NCI-H2196 (cell line): ENCODE measurements at regions not wholly inside any gene's neighbourhood (a gene's known extent, or its start where the extent isn't known, plus 50 kb on each side); places are given as distances from the start of the nearest gene placed in this dataset.

ENCODE experiments used
- DNase-seq: peaks from one replicate; lab custom pipeline; 2025; ENCODE audit not compliant: unreplicated experiment; lab: John Stamatoyannopoulos, UW

DNA sequence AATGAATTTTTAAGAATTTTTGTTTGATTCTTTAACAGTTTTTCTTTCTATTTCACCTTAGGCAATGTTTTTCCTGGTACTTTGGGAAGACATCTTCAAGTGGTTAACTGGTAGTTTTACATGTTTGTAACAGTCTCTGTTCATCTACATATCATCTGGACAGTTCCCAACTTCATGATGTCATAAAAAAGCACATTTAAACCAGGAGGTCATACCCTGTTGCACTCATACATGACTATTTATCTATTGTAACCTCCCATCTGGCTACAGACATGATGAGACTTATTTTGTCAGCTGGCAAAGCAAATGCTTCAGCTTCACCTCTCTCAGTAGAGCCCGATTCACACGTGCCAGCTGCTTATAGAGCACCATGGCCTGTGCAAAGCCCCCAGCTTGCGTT is 99.8 kb upstream of the YPEL5 start:
- no peak for DNase-seq

DNA sequence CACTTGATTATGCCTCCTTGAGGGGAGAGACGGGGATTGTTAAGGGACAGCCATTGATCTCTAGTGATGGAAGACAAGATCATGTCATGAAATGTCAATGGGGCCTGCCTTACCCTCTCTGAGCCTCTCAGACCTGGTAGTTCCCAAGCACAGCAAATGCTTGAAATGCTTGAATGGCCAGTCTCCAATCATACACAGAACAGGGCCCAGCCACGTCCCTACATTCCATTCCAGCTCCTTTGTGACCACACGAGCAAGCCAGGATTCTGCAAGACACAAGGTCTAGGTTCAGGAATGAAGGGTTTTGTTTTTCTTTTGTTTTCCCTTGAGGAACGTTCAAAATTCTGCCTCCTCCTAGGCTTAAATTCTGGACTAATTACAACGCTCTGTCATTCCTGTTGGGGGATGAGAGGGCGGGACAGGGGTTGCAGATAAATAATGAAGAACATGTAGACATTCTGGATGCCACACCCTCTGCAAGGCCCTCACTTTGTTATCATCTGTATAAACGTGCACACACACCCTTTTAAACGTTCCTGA is 98.1 kb upstream of the YPEL5 start:
- DNase-seq: no peak

DNA sequence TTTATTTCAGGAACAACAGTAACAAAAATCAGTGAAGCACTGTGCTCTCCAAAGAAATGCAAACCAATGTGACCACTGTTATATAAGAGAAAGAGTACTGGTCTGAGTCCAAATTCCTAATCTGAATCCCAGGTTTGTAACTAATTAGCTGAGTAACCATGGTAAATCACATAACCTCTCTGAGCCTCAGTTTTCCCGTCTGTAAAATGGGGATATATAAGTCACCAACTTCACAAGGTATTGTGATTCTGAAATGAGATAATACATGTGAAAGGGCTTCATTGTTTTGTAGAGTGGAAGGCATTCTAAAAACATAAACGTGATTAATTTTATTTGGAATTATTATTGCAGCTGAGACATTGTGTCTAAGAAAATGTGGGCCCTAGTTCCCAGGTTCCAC is 91.3 kb upstream of the YPEL5 start:
- no peak for DNase-seq

DNA sequence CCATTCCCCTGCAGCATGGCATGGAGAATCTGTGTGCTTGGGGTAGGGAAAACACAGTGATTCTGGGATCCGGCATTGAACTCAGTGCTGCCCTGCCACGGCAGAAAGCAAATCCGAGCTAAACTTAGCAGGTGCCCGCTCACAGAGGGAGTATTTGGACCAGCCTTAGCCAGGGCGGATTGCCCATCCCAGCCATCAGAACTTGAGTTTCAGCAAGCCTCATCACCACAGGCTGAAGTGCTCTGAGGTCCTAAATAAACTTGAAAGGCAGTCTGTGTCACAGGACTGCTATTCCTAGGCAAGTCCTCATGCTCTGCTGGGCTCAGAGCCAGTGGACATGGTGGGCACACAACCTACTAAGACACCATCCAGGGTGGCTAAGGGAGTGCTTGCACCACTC is 86.2 kb upstream of the YPEL5 start:
- DNase-seq: no peak

DNA sequence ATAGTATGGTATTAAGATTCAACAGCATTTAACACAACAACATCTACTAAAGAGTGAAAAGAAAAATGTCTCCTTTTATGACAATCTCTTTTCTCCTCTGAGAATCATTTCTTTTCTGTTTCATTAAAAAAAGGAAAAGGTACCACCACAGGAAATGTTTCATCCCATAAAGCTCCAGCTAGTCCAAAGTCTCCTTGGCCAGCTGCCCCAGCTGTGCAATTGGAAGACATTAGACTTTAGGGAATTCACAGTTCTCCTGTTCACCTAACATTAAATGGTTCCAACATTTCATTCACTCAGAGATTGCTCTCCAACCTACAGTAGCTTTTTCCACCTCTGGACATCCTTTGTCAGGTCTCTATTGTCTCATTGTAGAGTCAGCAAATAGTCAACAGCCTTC is 78.7 kb upstream of the YPEL5 start:
- DNase-seq: no peak

DNA sequence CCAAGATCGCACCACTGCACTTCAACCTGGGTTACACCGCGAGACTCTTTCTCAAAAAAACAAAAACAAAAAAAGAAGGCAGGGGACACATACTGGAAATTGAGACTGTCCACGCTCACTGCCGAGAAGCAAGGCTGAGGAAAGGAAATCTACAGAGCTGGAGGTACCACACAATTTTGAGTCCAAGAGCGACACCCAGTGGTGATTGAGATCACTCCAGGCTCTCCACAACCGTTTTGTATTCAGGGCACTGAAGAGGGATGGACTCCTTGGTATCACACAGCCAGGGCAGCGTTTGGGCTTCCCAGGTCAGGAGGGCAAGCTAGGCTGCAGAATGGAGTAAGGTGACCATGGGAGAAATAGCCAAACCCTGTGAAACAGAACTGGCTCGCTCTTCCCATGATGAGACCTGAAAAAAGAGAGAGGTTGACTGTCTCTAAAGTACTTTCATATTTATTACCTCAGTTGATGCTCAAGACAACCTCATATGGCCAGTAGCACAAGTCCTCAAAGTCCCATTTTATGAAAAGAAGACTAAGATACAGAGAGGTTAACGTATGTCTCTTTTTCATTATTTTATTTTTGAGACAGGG is 74.5 kb upstream of the YPEL5 start:
- DNase-seq: peak; percentile 64

DNA sequence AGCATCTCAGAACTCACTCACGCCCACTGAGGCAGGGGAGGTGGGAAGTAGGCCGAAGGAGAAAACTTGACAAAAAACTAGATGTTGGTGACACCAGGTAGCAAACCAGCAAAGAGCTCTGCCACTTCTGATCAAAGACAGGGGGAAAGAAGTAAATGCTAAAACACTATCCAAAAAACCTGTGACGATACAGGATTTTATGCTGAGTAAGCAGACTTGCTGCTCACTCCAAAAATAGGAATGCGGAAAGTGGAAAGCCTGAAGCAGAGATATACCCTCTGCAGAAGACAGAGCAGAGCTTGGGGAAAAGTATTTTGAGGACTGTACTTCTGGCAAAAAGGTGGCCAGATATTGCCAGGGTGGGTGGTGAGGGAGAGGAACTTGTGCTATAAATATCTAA is 73.3 kb upstream of the YPEL5 start:
- no peak for DNase-seq

DNA sequence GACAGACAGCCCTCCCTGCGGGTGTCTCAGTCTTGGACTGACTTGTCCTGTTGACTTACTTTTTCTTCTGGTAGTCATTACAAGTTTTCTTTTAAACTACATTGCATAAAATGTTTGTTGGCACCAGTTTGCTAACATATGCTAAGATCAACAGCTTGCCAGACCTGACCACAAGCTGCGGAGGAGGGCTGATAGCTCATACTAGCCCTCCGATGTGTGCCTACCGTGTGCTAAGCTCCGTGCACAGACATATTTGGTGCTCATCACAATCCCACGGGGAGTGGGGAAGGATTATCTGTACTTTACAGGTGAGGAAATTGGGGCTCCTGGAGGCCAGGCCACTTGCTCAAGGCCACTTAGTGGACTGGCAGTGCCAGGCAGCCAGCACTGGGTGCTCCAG is 72.8 kb upstream of the YPEL5 start:
- no peak for DNase-seq

DNA sequence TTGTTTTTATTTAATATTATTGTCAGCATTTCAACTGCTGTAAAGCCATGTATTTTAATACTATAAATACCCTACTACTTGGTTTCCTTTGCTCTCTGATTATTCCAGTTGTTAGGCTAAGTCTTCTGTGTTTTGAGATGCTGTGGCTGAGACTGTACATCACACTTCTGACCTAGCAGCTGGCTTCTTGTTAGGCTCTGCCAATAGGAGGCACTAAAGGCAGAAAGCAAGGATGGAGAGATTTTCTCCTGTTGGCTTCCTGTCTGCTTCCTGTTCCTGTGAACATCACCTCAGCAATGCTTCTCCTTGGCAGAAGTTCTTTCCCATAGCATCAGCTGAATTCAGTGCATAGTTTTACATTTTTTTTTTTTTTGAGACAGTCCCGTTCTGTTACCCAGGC is 68.3 kb upstream of the YPEL5 start:
- DNase-seq: no peak

DNA sequence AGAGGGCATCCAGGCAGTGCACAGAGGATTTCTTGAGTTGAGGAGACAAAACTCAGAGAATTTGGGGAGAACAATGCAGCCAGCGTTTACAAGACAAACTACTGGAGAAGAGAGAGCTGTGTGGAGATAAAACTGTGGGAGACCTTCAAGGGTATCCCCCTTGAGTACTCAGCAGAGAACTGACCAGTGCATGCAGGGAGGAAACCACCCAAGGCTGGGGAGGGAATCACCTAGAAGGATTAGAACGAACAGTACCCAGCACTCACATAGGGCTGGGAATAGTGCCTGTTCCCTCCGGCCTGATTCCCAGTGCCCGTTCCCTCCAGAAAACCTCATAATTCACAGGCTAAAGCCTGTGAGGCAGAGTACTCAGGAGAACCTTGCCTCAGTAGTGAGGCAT is 61.9 kb upstream of the YPEL5 start:
- no peak for DNase-seq

DNA sequence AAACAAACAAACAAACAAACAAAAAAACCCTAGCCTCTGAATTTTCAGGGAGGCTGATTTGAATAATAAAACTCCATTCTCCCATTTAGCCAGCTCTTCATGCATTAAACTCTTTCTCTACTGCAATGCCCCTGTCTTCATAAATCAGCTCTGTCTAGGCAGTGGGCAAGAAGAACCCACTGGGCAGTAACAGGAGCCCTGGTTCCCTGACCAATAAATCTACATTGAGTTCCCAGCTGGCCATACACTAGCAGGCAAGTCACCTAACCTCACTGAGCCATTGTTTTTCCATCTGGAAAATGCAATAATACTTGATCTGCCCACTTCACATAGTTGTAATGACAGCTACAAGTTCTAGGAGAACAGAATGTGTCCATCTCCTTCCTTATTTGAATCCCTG is 57.6 kb upstream of the YPEL5 start:
- no peak for DNase-seq

DNA sequence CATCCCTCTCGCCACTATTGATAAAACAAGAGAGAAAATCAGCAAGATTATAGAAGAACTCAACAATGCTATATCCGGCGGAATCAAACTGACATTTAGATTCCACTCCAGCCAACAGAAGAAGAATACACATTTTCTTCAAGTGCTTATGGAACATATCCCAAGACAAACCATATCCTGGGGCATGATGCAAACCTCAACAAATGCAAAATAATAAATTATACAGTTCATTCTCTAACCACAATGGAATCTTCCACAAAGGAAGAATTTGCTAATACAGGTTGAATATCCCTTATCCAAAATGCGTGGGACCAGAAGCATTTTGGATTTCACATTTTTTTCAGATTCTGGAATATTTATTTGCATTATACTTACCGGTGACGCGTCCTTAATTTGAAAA is 51.4 kb upstream of the YPEL5 start:
- DNase-seq: no peak

DNA sequence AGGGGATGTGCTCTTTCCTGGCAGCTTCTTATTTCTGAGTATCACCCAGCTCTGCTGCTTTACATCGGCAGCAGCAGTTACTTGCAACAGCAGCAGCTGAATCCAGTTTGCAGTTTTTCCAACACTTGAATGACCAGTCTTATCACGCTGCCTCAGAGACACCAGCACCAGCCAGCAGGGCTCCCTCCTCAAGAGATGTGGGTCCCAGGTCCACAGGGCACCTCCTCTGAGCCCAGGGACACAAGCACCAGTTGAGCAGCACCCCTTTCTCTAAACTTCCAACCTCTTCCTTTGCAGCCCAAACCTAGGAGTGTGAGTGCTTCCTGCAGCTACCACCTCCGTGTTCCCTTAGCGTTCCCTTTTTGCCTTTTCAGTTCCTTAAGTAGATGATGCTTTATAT is 50.4 kb upstream of the YPEL5 start:
- DNase-seq: no peak
